ENCODE measurements at regions not wholly inside any gene's neighbourhood (a gene's known extent, or its start where the extent isn't known, plus 50 kb on each side); places are given as distances from the start of the nearest gene placed in this dataset.
A peak's percentile ranks its signal among the peaks of the same experiment; 100 is the strongest.

- TF ChIP-seq HOXD13 (CRISPR knock-in tag; IDR thresholded peaks at IDR 0.05; ENCODE audit: borderline replicate concordance) (no peak), ZNF660 (tag by site-specific recombination; IDR thresholded peaks at IDR 0.05) (no peak), ZNF324 (tag by site-specific recombination; IDR thresholded peaks at IDR 0.05) (no peak), BCL6B (tag by site-specific recombination; IDR thresholded peaks at IDR 0.05) (peak; percentile 39; the same call in 1 of the 2 replicates), ZNF311 (tag by site-specific recombination; IDR thresholded peaks at IDR 0.05; ENCODE audit: borderline replicate concordance) (peak; percentile 99), ZNF398 (tag by site-specific recombination; IDR thresholded peaks at IDR 0.05) (no peak), PRDM1 (tag by site-specific recombination; IDR thresholded peaks at IDR 0.05) (no peak), ZNF121 (tag by site-specific recombination; IDR thresholded peaks at IDR 0.05) (no peak), ZNF169 (tag by site-specific recombination; IDR thresholded peaks at IDR 0.05) (no peak), OVOL3 (tag by site-specific recombination; IDR thresholded peaks at IDR 0.05) (no peak), YY1 (tag by site-specific recombination; IDR thresholded peaks at IDR 0.05) (no peak), ZNF114 (tag by site-specific recombination; IDR thresholded peaks at IDR 0.05) (peak; percentile 94; the same call in 1 of the 2 replicates), ZNF626 (tag by site-specific recombination; IDR thresholded peaks at IDR 0.05) (no peak), ZNF701 (tag by site-specific recombination; IDR thresholded peaks at IDR 0.05) (no peak; the same call in 1 of the 2 replicates), ZNF24 (tag by site-specific recombination; IDR thresholded peaks at IDR 0.05) (no peak), MZF1 (tag by site-specific recombination; IDR thresholded peaks at IDR 0.05; ENCODE audit: borderline replicate concordance) (no peak), ZNF837 (tag by site-specific recombination; IDR thresholded peaks at IDR 0.05) (peak; percentile 63), ZNF513 (tag by site-specific recombination; IDR thresholded peaks at IDR 0.05) (no peak), KLF9 (tag by site-specific recombination; IDR thresholded peaks at IDR 0.05; ENCODE audit: low read depth) (no peak; the same call in 1 of the 2 replicates), ZNF623 (tag by site-specific recombination; IDR thresholded peaks at IDR 0.05) (no peak), ZNF658 (tag by site-specific recombination; IDR thresholded peaks at IDR 0.05) (no peak), ZNF133 (tag by site-specific recombination; IDR thresholded peaks at IDR 0.05) (no peak), OSR2 (tag by site-specific recombination; IDR thresholded peaks at IDR 0.05) (no peak; the same call in 1 of the 2 replicates), PRDM2 (tag by site-specific recombination; IDR thresholded peaks at IDR 0.05; ENCODE audit: borderline replicate concordance) (no peak), HOXC10 (CRISPR knock-in tag; IDR thresholded peaks at IDR 0.05) (no peak)
Observed at GRCh38 chr21:38913893-38914527, 108.3 kb downstream of the ETS2 start (continued).
